RPMI7951 (cell line): ENCODE measurements at regions not wholly inside any gene's neighbourhood (a gene's known extent, or its start where the extent isn't known, plus 50 kb on each side); places are given as distances from the start of the nearest gene placed in this dataset.

Experiments
- DNase-seq: peaks from one replicate; pipeline ENCODE4 v3.0.0-alpha.2; 2012; ENCODE audit warnings: low read depth

GRCh38 chr13:95352486-95352885 lies 51.2 kb upstream of the ABCC4 start:
- no peak for DNase-seq

- no peak for DNase-seq
Measured at GRCh38 chr13:95354156-95354555, 52.9 kb upstream of the ABCC4 start.

GRCh38 chr13:95354680-95355487 lies 53.6 kb upstream of the ABCC4 start:
- no peak for DNase-seq

- DNase-seq: no peak
Measured at GRCh38 chr13:95355494-95355893, 54.2 kb upstream of the ABCC4 start.

GRCh38 chr13:95356916-95357315 lies 55.7 kb upstream of the ABCC4 start:
- no peak for DNase-seq

- no peak for DNase-seq
Measured at GRCh38 chr13:95357875-95358274, 56.6 kb upstream of the ABCC4 start.

GRCh38 chr13:95360052-95360451 lies 58.8 kb upstream of the ABCC4 start:
- DNase-seq: no peak

GRCh38 chr13:95360464-95361097 lies 59.3 kb upstream of the ABCC4 start:
- DNase-seq: no peak

- no peak for DNase-seq
Measured at GRCh38 chr13:95361686-95362085, 60.4 kb upstream of the ABCC4 start.

- DNase-seq: no peak
Measured at GRCh38 chr13:95362666-95363065, 61.4 kb upstream of the ABCC4 start.

GRCh38 chr13:95367309-95367843 lies 66.1 kb upstream of the ABCC4 start:
- peak; percentile 6 for DNase-seq

GRCh38 chr13:95368998-95369397 lies 67.7 kb upstream of the ABCC4 start:
- DNase-seq: no peak

GRCh38 chr13:95375706-95376105 lies 74.5 kb upstream of the ABCC4 start:
- no peak for DNase-seq

- no peak for DNase-seq
Measured at GRCh38 chr13:95378603-95379002, 77.4 kb upstream of the ABCC4 start.

- peak; percentile 77 for DNase-seq
Measured at GRCh38 chr13:95380468-95381211, 79.4 kb upstream of the ABCC4 start.

- DNase-seq: no peak
Measured at GRCh38 chr13:95381212-95381527, 79.9 kb upstream of the ABCC4 start.

- no peak for DNase-seq
Measured at GRCh38 chr13:95382411-95382810, 81.2 kb upstream of the ABCC4 start.

GRCh38 chr13:95382916-95383315 lies 81.7 kb upstream of the ABCC4 start:
- DNase-seq: no peak

- no peak for DNase-seq
Measured at GRCh38 chr13:95385373-95385772, 84.1 kb upstream of the ABCC4 start.

- no peak for DNase-seq
Measured at GRCh38 chr13:95385798-95386197, 84.5 kb upstream of the ABCC4 start.

GRCh38 chr13:95386370-95386769 lies 85.1 kb upstream of the ABCC4 start:
- DNase-seq: no peak

- no peak for DNase-seq
Measured at GRCh38 chr13:95387733-95388207, 86.5 kb upstream of the ABCC4 start.
